ENCODE measurements at regions not wholly inside any gene's neighbourhood (a gene's known extent, or its start where the extent isn't known, plus 50 kb on each side); places are given as distances from the start of the nearest gene placed in this dataset.

- DNase-seq (ENCODE audit: extremely low read depth in 1 of 11, low read depth in 9 of 11, low spot score in 4 of 11), result no peak
These were observed 138.4 kb upstream of the STX18 start for GRCh38 chr4:4680243-4680642.

GRCh38 chr4:4677556-4678522 lies 136.0 kb upstream of the STX18 start:
- peak in 5 of 11 donors; percentile 33 to 65 (median 45) for DNase-seq (ENCODE audit: extremely low read depth in 1 of 11, low read depth in 9 of 11, low spot score in 4 of 11)

GRCh38 chr4:4675641-4676040 lies 133.8 kb upstream of the STX18 start:
- DNase-seq (ENCODE audit: extremely low read depth in 1 of 11, low read depth in 9 of 11, low spot score in 4 of 11), result no peak

- no peak for DNase-seq (ENCODE audit: extremely low read depth in 1 of 11, low read depth in 9 of 11, low spot score in 4 of 11)
These were observed 133.3 kb upstream of the STX18 start for GRCh38 chr4:4675051-4675581.

- DNase-seq (ENCODE audit: extremely low read depth in 1 of 11, low read depth in 9 of 11, low spot score in 4 of 11), result no peak
These were observed 131.2 kb upstream of the STX18 start for GRCh38 chr4:4673070-4673469.

- DNase-seq (ENCODE audit: extremely low read depth in 1 of 11, low read depth in 9 of 11, low spot score in 4 of 11), result no peak
These were observed 130.6 kb upstream of the STX18 start for GRCh38 chr4:4672402-4672801.

GRCh38 chr4:4671774-4672349 lies 130.0 kb upstream of the STX18 start:
- no peak for DNase-seq (ENCODE audit: extremely low read depth in 1 of 11, low read depth in 9 of 11, low spot score in 4 of 11)

- no peak for DNase-seq (ENCODE audit: extremely low read depth in 1 of 11, low read depth in 9 of 11, low spot score in 4 of 11)
These were observed 129.0 kb upstream of the STX18 start for GRCh38 chr4:4670869-4671268.

- no peak for DNase-seq (ENCODE audit: extremely low read depth in 1 of 11, low read depth in 9 of 11, low spot score in 4 of 11)
These were observed 126.7 kb upstream of the STX18 start for GRCh38 chr4:4668355-4669210.

- no peak for DNase-seq (ENCODE audit: extremely low read depth in 1 of 11, low read depth in 9 of 11, low spot score in 4 of 11)
These were observed 125.8 kb upstream of the STX18 start for GRCh38 chr4:4667622-4668081.

- DNase-seq (ENCODE audit: extremely low read depth in 1 of 11, low read depth in 9 of 11, low spot score in 4 of 11), result no peak
These were observed 125.1 kb upstream of the STX18 start for GRCh38 chr4:4666693-4667621.

- DNase-seq (ENCODE audit: extremely low read depth in 1 of 11, low read depth in 9 of 11, low spot score in 4 of 11), result no peak
These were observed 124.3 kb upstream of the STX18 start for GRCh38 chr4:4666187-4666586.

GRCh38 chr4:4664234-4664633 lies 122.4 kb upstream of the STX18 start:
- DNase-seq (ENCODE audit: extremely low read depth in 1 of 11, low read depth in 9 of 11, low spot score in 4 of 11), result no peak

- no peak for DNase-seq (ENCODE audit: extremely low read depth in 1 of 11, low read depth in 9 of 11, low spot score in 4 of 11)
These were observed 121.2 kb upstream of the STX18 start for GRCh38 chr4:4663028-4663427.

- no peak for DNase-seq (ENCODE audit: extremely low read depth in 1 of 11, low read depth in 9 of 11, low spot score in 4 of 11)
These were observed 120.4 kb upstream of the STX18 start for GRCh38 chr4:4662230-4662629.

- DNase-seq (ENCODE audit: extremely low read depth in 1 of 11, low read depth in 9 of 11, low spot score in 4 of 11), result no peak
These were observed 118.2 kb upstream of the STX18 start for GRCh38 chr4:4659871-4660651.

- DNase-seq (ENCODE audit: extremely low read depth in 1 of 11, low read depth in 9 of 11, low spot score in 4 of 11), result no peak
These were observed 116.2 kb upstream of the STX18 start for GRCh38 chr4:4658052-4658451.

GRCh38 chr4:4656977-4657376 lies 115.1 kb upstream of the STX18 start:
- no peak for DNase-seq (ENCODE audit: extremely low read depth in 1 of 11, low read depth in 9 of 11, low spot score in 4 of 11)

Measured in renal cortex interstitium (tissue), 11 donors.